ENCODE measurements at regions not wholly inside any gene's neighbourhood (a gene's known extent, or its start where the extent isn't known, plus 50 kb on each side); places are given as distances from the start of the nearest gene placed in this dataset.
"Not testable (repeated sequence)": the region's sequence is repeated elsewhere in the genome, so short reads cannot be mapped to it uniquely, and the experiment has no call there.

DNA sequence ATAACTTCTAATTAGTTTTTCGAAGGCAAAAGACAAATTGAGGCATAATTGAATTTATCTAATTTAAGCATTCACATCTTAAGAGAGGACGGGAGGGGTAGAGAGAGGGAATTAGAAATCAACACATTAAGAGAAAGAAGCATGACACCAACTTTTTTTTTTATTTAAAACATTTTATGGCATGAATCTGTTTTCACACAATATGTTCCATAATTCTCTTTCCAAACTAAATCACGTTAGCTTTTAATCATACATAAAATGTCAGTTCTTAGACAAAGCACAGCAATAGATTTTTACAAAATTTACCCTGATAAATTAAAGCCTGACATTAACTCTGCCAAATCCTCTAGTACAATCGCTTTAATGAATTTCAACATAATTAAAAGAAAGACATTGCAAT, 600.8 kb upstream of the ROBO1 start:
- no peak overlapping the region for H3K9ac ChIP-seq (ENCODE audit: low read depth in 1 of 2, low read length in 2 of 2)
- H3K9me3 ChIP-seq (ENCODE audit: control insufficient read depth in 2 of 2, low read length in 2 of 2), result no peaks in the 10 kb centered on the region
- H3K4me3 ChIP-seq (ENCODE audit: low read length in 2 of 2), result no peak overlapping the region
- no peaks in the 10 kb centered on the region for H3K4me1 ChIP-seq (ENCODE audit: control insufficient read depth in 2 of 2, insufficient read depth in 2 of 2, low read length in 2 of 2)
- H3K27ac ChIP-seq (ENCODE audit: low read depth in 2 of 2, low read length in 2 of 2), result no peak overlapping the region
- no peaks in the 10 kb centered on the region for H3K27me3 ChIP-seq (ENCODE audit: control insufficient read depth in 2 of 2, insufficient read depth in 2 of 2, low read length in 2 of 2)
- no peaks in the 10 kb centered on the region for H3K36me3 ChIP-seq (ENCODE audit: control insufficient read depth in 2 of 2, insufficient read depth in 2 of 2, low read length in 2 of 2)

DNA sequence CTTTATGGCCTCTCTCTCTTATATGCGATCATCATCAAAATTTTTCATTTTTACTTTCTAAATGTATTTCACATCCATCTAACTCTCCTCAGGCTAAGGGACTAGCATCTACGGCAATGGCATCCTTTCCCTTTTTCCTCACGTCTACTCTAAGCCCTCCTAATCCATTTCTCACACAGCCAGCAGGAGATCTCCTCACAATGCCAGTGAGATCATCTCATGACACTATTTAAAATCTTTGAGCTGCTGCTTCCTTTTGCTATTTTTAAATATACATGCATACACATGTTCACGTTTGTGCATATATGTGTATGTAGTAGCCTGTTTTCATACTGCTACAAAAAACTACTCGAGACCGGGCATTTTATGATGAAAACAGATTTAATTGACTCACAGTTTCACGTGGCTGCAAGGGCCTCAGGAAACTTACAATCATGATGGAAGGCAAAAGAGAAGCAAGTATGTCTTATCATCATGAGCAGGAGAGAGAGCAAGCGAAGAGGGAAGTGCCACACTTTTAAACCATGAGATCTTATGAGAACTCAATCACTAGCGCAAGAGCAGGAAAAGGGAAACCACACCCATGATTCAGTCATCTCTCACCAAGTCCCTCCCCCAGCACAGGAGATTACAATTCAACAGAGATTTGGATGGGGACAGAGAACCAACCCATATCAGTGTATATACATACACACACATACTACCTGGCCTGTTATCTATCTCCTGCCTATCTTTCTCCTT, 599.2 kb upstream of the ROBO1 start:
- Histone ChIP-seq H3K4me1 (ENCODE audit: control insufficient read depth in 2 of 2, insufficient read depth in 2 of 2, low read length in 2 of 2) (no peaks in the 10 kb centered on the region), H3K27ac (ENCODE audit: low read depth in 2 of 2, low read length in 2 of 2) (no peak overlapping the region), H3K36me3 (ENCODE audit: control insufficient read depth in 2 of 2, insufficient read depth in 2 of 2, low read length in 2 of 2) (no peaks in the 10 kb centered on the region), H3K9me3 (ENCODE audit: control insufficient read depth in 2 of 2, low read length in 2 of 2) (no peaks in the 10 kb centered on the region), H3K4me3 (ENCODE audit: low read length in 2 of 2) (no peak overlapping the region), H3K27me3 (ENCODE audit: control insufficient read depth in 2 of 2, insufficient read depth in 2 of 2, low read length in 2 of 2) (no peaks in the 10 kb centered on the region), H3K9ac (ENCODE audit: low read depth in 1 of 2, low read length in 2 of 2) (no peak overlapping the region)

DNA sequence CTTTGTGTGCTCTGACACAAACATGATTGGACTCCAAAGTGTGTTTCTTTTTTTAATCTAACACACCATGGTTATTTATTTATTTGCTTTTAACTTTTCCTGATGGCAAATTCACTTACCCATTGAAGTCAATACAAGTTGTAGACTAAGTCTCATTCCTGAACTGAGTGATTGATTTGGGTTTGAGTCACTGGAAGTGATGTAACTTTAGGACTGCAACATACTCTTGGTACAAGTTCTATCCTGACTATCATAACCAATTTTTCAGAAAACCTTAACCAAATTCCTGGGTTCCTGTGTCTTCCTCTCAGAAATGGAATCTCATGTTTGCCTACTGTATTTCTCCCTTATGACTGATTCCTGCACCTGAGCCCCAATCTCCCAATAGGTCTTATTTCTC, 590.0 kb upstream of the ROBO1 start:
- no peak overlapping the region for H3K4me3 ChIP-seq (ENCODE audit: low read length in 2 of 2)
- H3K27ac ChIP-seq (ENCODE audit: low read depth in 2 of 2, low read length in 2 of 2), result no peak overlapping the region
- no peaks in the 10 kb centered on the region for H3K36me3 ChIP-seq (ENCODE audit: control insufficient read depth in 2 of 2, insufficient read depth in 2 of 2, low read length in 2 of 2)

DNA sequence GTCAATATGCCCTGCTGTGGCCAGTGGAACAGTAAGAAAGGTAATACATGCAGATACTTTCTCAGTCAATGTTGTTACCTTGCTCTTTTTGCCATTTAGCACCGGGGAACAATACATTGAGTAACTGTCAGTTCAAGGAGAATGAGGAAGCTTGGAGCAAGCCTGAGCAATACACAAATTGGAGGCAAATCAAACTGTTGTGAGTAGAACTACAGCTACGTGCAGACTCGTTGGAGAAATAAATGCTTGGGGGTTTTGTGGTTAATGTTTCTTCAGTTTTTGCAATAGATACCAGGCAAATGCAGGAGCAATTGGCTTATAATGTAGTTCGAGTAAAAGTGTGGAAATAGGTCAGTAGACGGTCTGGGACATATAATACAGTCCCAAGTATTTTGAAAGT, 587.3 kb upstream of the ROBO1 start:
- H3K9ac ChIP-seq (ENCODE audit: low read depth in 1 of 2, low read length in 2 of 2), result no peak overlapping the region
- H3K4me3 ChIP-seq (ENCODE audit: low read length in 2 of 2), result no peak overlapping the region
- no peaks in the 10 kb centered on the region for H3K27me3 ChIP-seq (ENCODE audit: control insufficient read depth in 2 of 2, insufficient read depth in 2 of 2, low read length in 2 of 2)
- H3K9me3 ChIP-seq (ENCODE audit: control insufficient read depth in 2 of 2, low read length in 2 of 2), result no peaks in the 10 kb centered on the region
- H3K27ac ChIP-seq (ENCODE audit: low read depth in 2 of 2, low read length in 2 of 2), result no peak overlapping the region
- no peaks in the 10 kb centered on the region for H3K36me3 ChIP-seq (ENCODE audit: control insufficient read depth in 2 of 2, insufficient read depth in 2 of 2, low read length in 2 of 2)
- no peaks in the 10 kb centered on the region for H3K4me1 ChIP-seq (ENCODE audit: control insufficient read depth in 2 of 2, insufficient read depth in 2 of 2, low read length in 2 of 2)

More for the DNA sequence above, 590.0 kb upstream of the ROBO1 start:
- no peaks in the 10 kb centered on the region for H3K9me3 ChIP-seq (ENCODE audit: control insufficient read depth in 2 of 2, low read length in 2 of 2)
- H3K4me1 ChIP-seq (ENCODE audit: control insufficient read depth in 2 of 2, insufficient read depth in 2 of 2, low read length in 2 of 2), result no peaks in the 10 kb centered on the region
- no peaks in the 10 kb centered on the region for H3K27me3 ChIP-seq (ENCODE audit: control insufficient read depth in 2 of 2, insufficient read depth in 2 of 2, low read length in 2 of 2)
- H3K9ac ChIP-seq (ENCODE audit: low read depth in 1 of 2, low read length in 2 of 2), result no peak overlapping the region

DNA sequence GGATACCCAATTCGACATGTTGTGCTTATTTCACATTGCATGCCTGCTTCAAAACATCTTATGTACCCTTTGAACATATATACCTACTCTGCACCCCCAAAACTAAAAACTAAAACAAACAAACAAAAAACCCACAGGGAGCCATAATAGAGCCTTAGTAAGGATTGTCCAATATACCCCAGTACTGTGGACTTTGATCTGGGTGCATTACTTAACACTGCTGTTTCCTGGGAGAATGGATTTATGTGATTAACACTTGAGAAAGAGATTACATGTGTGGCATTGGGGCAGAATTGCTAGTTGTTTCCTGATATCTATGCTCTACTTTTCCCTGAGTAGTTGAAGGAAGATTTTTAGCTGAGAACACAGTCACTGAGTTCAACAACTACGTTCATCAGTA, 583.4 kb upstream of the ROBO1 start:
- Histone ChIP-seq H3K27me3 (ENCODE audit: control insufficient read depth in 2 of 2, insufficient read depth in 2 of 2, low read length in 2 of 2) (no peaks in the 10 kb centered on the region), H3K9ac (ENCODE audit: low read depth in 1 of 2, low read length in 2 of 2) (no peak overlapping the region), H3K36me3 (ENCODE audit: control insufficient read depth in 2 of 2, insufficient read depth in 2 of 2, low read length in 2 of 2) (no peaks in the 10 kb centered on the region), H3K27ac (ENCODE audit: low read depth in 2 of 2, low read length in 2 of 2) (no peak overlapping the region), H3K4me3 (ENCODE audit: low read length in 2 of 2) (no peak overlapping the region), H3K4me1 (ENCODE audit: control insufficient read depth in 2 of 2, insufficient read depth in 2 of 2, low read length in 2 of 2) (no peaks in the 10 kb centered on the region), H3K9me3 (ENCODE audit: control insufficient read depth in 2 of 2, low read length in 2 of 2) (no peaks in the 10 kb centered on the region)

DNA sequence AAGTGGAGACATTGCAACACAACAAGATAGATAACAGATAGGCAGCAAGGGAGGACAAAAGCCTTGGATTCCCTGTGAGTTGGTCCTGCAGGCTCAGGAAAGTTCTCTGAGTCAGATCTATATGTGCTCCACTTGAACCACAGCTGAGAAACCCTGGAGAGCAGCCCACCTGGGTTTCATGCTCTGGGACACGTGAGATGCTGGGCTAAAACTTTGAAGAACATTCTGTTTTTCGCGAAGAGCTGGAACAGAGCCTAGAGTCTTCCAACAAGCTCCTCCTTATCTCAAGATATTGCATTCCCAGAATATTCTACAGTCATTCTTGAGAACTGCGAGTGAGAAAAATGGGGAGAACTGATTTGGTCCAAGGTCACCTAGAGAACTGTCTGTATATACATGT, 583.0 kb upstream of the ROBO1 start:
- Histone ChIP-seq H3K9me3 (ENCODE audit: control insufficient read depth in 2 of 2, low read length in 2 of 2) (no peaks in the 10 kb centered on the region), H3K27me3 (ENCODE audit: control insufficient read depth in 2 of 2, insufficient read depth in 2 of 2, low read length in 2 of 2) (no peaks in the 10 kb centered on the region), H3K4me3 (ENCODE audit: low read length in 2 of 2) (no peak overlapping the region), H3K27ac (ENCODE audit: low read depth in 2 of 2, low read length in 2 of 2) (no peak overlapping the region), H3K36me3 (ENCODE audit: control insufficient read depth in 2 of 2, insufficient read depth in 2 of 2, low read length in 2 of 2) (no peaks in the 10 kb centered on the region), H3K9ac (ENCODE audit: low read depth in 1 of 2, low read length in 2 of 2) (no peak overlapping the region), H3K4me1 (ENCODE audit: control insufficient read depth in 2 of 2, insufficient read depth in 2 of 2, low read length in 2 of 2) (no peaks in the 10 kb centered on the region)

DNA sequence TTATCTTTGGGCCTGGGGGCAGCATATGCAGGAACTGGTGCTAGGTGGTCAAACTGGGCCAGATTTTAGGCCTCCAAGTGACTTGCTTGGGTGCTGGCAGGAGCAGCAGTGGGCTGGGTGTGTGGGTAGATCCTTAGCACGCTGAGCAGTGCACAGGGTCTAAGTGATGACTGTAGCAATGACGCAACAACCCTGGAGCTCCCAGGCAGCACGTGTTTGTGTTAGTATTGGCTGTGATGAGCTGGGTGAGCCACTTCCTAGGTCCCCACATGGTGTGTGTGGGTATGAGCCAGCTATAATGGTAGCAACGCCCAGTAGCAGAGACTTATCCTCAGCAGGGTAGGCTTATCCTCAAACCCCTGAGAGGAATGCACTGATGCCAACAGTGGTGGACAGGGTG, 570.6 kb upstream of the ROBO1 start:
- H3K9me3 ChIP-seq (ENCODE audit: control insufficient read depth in 2 of 2, low read length in 2 of 2), result peaks cover 0 to 3% of the 10 kb centered on the region in 2 donors
- H3K27me3 ChIP-seq (ENCODE audit: control insufficient read depth in 2 of 2, insufficient read depth in 2 of 2, low read length in 2 of 2), result no peaks in the 10 kb centered on the region
- H3K9ac ChIP-seq (ENCODE audit: low read depth in 1 of 2, low read length in 2 of 2), result no peak overlapping the region
- H3K4me1 ChIP-seq (ENCODE audit: control insufficient read depth in 2 of 2, insufficient read depth in 2 of 2, low read length in 2 of 2), result no peaks in the 10 kb centered on the region
- no peaks in the 10 kb centered on the region for H3K36me3 ChIP-seq (ENCODE audit: control insufficient read depth in 2 of 2, insufficient read depth in 2 of 2, low read length in 2 of 2)
- H3K4me3 ChIP-seq (ENCODE audit: low read length in 2 of 2), result no peak overlapping the region
- H3K27ac ChIP-seq (ENCODE audit: low read depth in 2 of 2, low read length in 2 of 2), result no peak overlapping the region

DNA sequence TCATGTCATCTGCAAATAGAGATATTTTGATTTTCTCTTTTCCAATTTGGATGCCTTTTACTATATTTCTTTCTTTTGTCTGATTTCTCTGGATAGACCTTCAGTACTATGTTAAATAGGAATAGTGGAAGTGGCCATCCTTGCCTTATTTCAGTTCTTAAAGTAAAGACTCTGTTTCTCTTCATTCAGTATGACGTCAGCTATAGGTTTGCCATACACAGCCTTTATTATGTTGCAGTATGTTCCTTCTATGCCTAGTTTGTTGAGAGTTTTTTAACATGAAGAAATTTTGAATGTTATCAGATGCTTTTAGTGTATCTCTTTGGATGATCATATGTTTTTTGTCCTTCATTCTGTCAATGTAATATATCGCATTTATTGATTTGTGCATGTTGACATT, 566.7 kb upstream of the ROBO1 start:
- Histone ChIP-seq H3K27me3 (ENCODE audit: control insufficient read depth in 2 of 2, insufficient read depth in 2 of 2, low read length in 2 of 2) (no peaks in the 10 kb centered on the region), H3K9ac (ENCODE audit: low read depth in 1 of 2, low read length in 2 of 2) (no peak overlapping the region), H3K9me3 (ENCODE audit: control insufficient read depth in 2 of 2, low read length in 2 of 2) (peaks cover 0 to 1% of the 10 kb centered on the region in 2 donors), H3K27ac (ENCODE audit: low read depth in 2 of 2, low read length in 2 of 2) (no peak overlapping the region), H3K4me1 (ENCODE audit: control insufficient read depth in 2 of 2, insufficient read depth in 2 of 2, low read length in 2 of 2) (no peaks in the 10 kb centered on the region), H3K36me3 (ENCODE audit: control insufficient read depth in 2 of 2, insufficient read depth in 2 of 2, low read length in 2 of 2) (no peaks in the 10 kb centered on the region), H3K4me3 (ENCODE audit: low read length in 2 of 2) (no peak overlapping the region)

DNA sequence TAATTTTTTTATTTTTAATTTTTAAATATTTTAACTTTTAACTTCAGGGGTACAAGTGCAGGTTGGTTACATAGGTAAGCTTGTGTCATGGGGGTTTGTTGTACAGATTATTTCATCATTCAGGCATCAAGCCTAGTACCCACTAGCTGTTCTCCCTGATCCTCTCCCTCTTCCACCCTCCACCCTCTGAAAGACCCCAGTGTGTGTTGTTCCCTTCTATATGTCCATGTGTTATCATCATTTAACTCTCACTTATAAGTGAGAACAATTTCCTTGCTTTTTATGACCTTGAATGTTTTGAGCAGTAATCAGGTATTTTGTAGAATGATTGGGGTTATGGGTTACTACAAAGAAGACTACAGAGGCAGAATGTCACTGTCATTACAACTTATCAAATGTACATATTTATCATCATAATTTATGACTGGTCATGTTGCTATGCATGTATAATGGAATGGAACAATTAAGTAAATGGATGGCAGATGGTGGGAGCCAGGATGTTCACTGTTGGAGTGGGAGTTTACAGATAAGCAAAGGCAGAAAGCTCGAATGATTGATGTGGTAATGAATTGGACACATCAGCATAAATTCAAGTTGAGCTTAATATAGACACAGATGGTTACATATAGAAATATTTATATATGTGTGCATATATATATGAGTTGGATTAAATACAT, 563.8 kb upstream of the ROBO1 start:
- H3K9ac ChIP-seq (ENCODE audit: low read depth in 1 of 2, low read length in 2 of 2), result no peak overlapping the region
- no peaks in the 10 kb centered on the region for H3K4me1 ChIP-seq (ENCODE audit: control insufficient read depth in 2 of 2, insufficient read depth in 2 of 2, low read length in 2 of 2)
- no peak overlapping the region for H3K27ac ChIP-seq (ENCODE audit: low read depth in 2 of 2, low read length in 2 of 2)
- no peaks in the 10 kb centered on the region for H3K36me3 ChIP-seq (ENCODE audit: control insufficient read depth in 2 of 2, insufficient read depth in 2 of 2, low read length in 2 of 2)
- no peaks in the 10 kb centered on the region for H3K9me3 ChIP-seq (ENCODE audit: control insufficient read depth in 2 of 2, low read length in 2 of 2)
- no peaks in the 10 kb centered on the region for H3K27me3 ChIP-seq (ENCODE audit: control insufficient read depth in 2 of 2, insufficient read depth in 2 of 2, low read length in 2 of 2)
- H3K4me3 ChIP-seq (ENCODE audit: low read length in 2 of 2), result no peak overlapping the region

DNA sequence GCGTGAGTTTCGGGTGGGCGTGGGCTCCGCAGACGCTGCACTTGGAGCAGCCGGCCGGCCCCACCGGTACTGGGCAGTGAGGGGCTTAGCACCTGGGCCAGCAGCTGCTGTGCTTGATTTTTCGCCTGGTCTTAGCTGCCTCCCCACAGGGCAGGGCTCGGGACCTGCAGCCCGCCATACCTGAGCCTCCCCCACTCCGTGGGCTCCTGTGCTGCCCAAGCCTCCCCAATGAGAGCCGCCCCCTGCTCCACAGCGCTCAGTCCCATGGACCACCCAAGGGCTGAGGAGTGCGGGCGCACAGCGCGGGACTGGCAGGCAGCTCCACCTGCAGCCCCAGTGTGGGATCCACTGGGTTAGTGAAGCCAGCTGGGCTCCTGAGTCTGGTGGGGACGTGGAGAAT, 546.7 kb upstream of the ROBO1 start:
- not testable (repeated sequence) for H3K27ac ChIP-seq (ENCODE audit: low read depth in 2 of 2, low read length in 2 of 2); H3K9ac ChIP-seq (ENCODE audit: low read depth in 1 of 2, low read length in 2 of 2); H3K36me3 ChIP-seq (ENCODE audit: control insufficient read depth in 2 of 2, insufficient read depth in 2 of 2, low read length in 2 of 2); H3K4me3 ChIP-seq (ENCODE audit: low read length in 2 of 2); H3K27me3 ChIP-seq (ENCODE audit: control insufficient read depth in 2 of 2, insufficient read depth in 2 of 2, low read length in 2 of 2); H3K4me1 ChIP-seq (ENCODE audit: control insufficient read depth in 2 of 2, insufficient read depth in 2 of 2, low read length in 2 of 2); H3K9me3 ChIP-seq (ENCODE audit: control insufficient read depth in 2 of 2, low read length in 2 of 2)

Data from mucosa of rectum (tissue), 2 donors.